T-helper 1 cell treated with Interleukin-12 subunit alpha and Interleukin-12 subunit beta and Interleukin-4 antibody, amounts not matched to agents 30 μg/mL and 1 μg/mL, for 36 hours (primary cell): ENCODE measurements at regions not wholly inside any gene's neighbourhood (a gene's known extent, or its start where the extent isn't known, plus 50 kb on each side); places are given as distances from the start of the nearest gene placed in this dataset.

Experiments used
- H3K27ac Mint-ChIP-seq: one replicate; pipeline ENCODE4 v1.8.0; 2021; ENCODE audit warnings: mild to moderate bottlenecking, mixed read lengths
- H3K27me3 Mint-ChIP-seq: one replicate; pipeline ENCODE4 v1.8.0; 2021; ENCODE audit warnings: low read depth, mixed read lengths
- H3K36me3 Mint-ChIP-seq: one replicate; pipeline ENCODE4 v1.8.0; 2021; ENCODE audit warnings: low read depth, mixed read lengths
- H3K4me1 Mint-ChIP-seq: one replicate; pipeline ENCODE4 v1.8.0; 2021; ENCODE audit warnings: low read depth, mixed read lengths
- H3K4me3 Mint-ChIP-seq: one replicate; pipeline ENCODE4 v1.8.0; 2021; ENCODE audit warnings: mild to moderate bottlenecking, moderate library complexity, mixed read lengths
- H3K9me3 Mint-ChIP-seq: one replicate; pipeline ENCODE4 v1.8.0; 2021; ENCODE audit warnings: mixed read lengths

DNA sequence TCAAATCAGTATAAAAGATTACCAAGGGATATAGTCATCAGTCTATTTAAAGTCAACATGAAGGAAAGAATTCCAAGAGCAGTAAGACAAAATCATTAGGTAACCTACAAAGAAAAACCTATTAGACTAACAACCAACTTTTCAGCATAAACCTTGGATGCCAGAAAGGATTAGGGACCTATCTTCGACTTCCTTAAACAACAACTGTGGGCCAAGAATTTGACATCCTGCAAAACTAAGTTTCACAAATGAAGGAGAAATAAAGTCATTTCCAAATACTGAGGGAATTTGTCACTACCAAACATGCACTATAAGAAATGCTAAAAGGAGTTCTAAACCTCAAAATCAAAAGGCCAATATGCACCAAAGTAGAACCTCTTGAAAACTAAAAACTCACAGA is 147.9 kb upstream of the TFPI start:
- H3K9me3 Mint-ChIP-seq = no peaks in the 10 kb centered on the region
- H3K27ac Mint-ChIP-seq = no peak overlapping the region
- H3K4me1 Mint-ChIP-seq = no peaks in the 10 kb centered on the region
- H3K4me3 Mint-ChIP-seq = no peak overlapping the region
- no peaks in the 10 kb centered on the region for H3K27me3 Mint-ChIP-seq
- no peaks in the 10 kb centered on the region for H3K36me3 Mint-ChIP-seq

DNA sequence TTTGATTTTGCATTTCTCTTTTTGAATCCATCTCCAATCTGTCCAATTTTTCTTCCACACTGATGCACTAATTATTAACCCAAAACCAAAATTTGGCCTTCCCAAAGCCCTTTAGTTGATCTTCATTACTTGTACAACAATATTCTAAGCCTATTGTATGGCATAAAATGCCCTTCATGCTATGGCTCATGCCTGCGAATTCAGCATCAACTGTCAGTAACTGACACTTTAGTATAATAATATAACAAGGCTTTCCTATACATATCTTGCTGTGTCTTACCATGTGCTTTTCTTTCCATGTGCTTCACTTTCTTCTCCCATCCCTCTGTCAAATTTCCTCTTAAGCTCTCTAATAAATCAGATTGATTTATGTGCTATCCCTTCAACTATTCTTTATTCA is 154.0 kb upstream of the TFPI start:
- Mint-ChIP-seq H3K27me3 (no peaks in the 10 kb centered on the region), H3K4me3 (no peak overlapping the region), H3K27ac (no peak overlapping the region), H3K4me1 (no peaks in the 10 kb centered on the region), H3K36me3 (no peaks in the 10 kb centered on the region), H3K9me3 (no peaks in the 10 kb centered on the region)

DNA sequence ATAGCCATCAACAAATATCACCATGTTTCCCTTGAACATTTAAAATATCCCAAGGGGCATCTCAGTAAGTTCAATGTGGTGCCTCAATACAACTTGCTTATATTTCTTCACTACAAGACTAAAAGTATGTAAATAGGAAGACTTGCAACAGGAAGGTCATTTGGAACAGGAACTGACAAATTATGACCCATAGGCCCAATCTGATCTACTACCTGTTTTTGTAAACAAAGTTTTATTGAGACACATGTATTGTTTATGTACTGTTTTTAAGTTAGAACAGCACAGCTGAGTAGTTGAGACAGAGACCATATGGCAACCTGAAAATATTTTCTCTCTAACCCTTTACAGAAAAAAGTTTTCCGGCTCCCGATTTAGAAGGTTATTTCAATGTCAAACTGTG is 154.8 kb upstream of the TFPI start:
- H3K27me3 Mint-ChIP-seq = no peaks in the 10 kb centered on the region
- no peaks in the 10 kb centered on the region for H3K4me1 Mint-ChIP-seq
- no peaks in the 10 kb centered on the region for H3K36me3 Mint-ChIP-seq
- no peaks in the 10 kb centered on the region for H3K9me3 Mint-ChIP-seq
- H3K27ac Mint-ChIP-seq = no peak overlapping the region
- no peak overlapping the region for H3K4me3 Mint-ChIP-seq

DNA sequence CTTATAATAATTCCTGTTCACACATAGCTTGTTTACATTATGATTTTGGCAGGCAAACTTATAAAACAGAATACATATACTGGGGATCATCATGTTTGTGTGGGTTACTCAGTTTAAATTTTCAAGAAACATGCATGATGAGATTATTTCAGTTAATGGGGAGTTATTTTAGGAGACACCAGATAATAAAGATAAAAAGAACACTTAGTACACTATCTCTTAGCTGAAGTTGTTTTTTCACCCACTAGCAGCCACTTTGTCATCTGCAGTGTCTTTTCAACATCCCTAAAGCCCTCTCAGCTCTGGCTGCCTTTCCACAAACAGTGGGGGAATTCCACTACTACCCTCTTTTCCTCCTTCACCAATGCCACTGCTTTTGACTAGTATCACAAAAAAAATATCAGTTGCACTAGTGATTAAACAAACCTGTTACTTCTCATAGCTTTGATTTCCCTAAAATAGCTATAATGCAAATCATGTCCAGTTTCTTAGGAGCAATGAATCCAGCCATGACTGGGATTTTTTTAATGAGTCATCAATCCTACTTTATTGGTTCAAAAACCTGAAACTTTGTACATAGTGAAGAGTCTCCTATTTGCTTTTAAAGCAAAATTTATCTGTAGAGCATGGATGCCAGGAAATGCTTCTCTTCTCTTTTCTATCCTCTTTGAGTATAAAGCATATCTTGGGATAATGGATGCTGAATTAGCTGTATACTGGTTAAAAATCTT is 156.7 kb upstream of the TFPI start:
- Mint-ChIP-seq H3K27ac (no peak overlapping the region), H3K9me3 (no peaks in the 10 kb centered on the region), H3K4me3 (no peak overlapping the region), H3K4me1 (no peaks in the 10 kb centered on the region), H3K27me3 (no peaks in the 10 kb centered on the region), H3K36me3 (no peaks in the 10 kb centered on the region)

DNA sequence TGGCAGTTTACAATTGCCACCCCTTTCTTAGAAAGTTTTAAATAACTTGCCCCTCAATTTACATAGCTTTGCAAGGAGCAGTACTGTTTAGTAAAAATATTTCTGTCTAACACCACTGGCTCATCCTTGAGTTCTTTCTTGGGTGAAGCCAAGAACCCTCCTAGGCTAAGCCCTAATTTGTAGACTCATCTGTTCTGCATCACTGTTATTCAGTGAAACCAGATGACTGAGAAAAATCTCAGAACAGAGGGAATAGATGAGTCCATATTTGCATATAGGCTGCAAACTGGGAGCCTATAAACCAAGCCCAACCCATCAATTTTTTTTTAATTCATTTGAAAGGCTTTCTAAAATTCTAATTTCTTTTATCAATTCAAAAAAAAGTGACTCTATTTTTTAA is 161.4 kb upstream of the TFPI start:
- H3K27ac Mint-ChIP-seq = no peak overlapping the region
- H3K4me3 Mint-ChIP-seq = no peak overlapping the region
- no peaks in the 10 kb centered on the region for H3K4me1 Mint-ChIP-seq
- no peaks in the 10 kb centered on the region for H3K27me3 Mint-ChIP-seq
- no peaks in the 10 kb centered on the region for H3K36me3 Mint-ChIP-seq
- no peaks in the 10 kb centered on the region for H3K9me3 Mint-ChIP-seq

- no peaks in the 10 kb centered on the region for H3K9me3 Mint-ChIP-seq
- H3K4me3 Mint-ChIP-seq = no peak overlapping the region
- H3K4me1 Mint-ChIP-seq = no peaks in the 10 kb centered on the region
- H3K27me3 Mint-ChIP-seq = no peaks in the 10 kb centered on the region
- no peak overlapping the region for H3K27ac Mint-ChIP-seq
- H3K36me3 Mint-ChIP-seq = no peaks in the 10 kb centered on the region
Observed at GRCh38 chr2:187716301-187716700, 162.1 kb upstream of the TFPI start.

DNA sequence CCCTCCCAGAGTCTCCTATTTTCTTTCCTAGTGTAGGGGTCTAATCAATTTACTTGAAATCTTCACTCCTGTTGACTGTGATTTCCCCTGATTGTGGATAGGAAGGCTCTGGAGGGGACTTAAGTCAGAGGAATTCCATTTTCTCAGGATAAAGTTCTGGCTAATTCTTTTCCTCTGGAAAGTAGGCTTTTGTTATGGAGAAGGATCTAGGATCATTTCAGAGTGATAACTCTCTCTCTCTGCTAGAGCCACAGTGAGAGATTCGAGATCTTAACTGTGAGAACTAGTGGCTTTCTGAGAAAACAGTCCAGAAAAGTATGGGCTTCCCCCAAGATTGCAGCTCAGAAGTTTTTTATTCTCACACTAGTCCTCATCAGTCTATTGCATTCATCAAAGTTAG is 163.9 kb upstream of the TFPI start:
- Mint-ChIP-seq H3K27me3 (no peaks in the 10 kb centered on the region), H3K4me3 (no peak overlapping the region), H3K27ac (no peak overlapping the region), H3K9me3 (no peaks in the 10 kb centered on the region), H3K36me3 (no peaks in the 10 kb centered on the region), H3K4me1 (no peaks in the 10 kb centered on the region)

DNA sequence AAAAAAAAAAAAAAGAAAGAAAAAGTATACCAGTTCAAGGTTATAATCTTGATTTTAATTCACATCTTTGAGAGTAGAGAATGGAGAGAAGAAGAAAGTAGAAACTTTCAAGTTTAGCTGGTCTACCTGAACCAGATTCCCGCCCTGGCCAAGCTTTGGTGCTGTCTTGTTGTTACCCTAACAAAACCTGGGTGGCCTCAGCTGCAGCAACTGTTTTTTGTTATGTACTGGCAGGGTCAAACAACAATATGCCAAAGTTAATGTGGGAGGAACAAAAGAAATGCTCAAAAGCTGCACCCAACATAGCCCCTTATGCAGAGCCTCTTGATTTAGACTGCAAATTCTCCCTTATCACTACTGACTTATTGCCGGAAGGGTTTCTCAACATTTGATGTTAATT is 165.3 kb upstream of the TFPI start:
- no peaks in the 10 kb centered on the region for H3K9me3 Mint-ChIP-seq
- H3K4me1 Mint-ChIP-seq = no peaks in the 10 kb centered on the region
- no peaks in the 10 kb centered on the region for H3K36me3 Mint-ChIP-seq
- no peak overlapping the region for H3K4me3 Mint-ChIP-seq
- no peak overlapping the region for H3K27ac Mint-ChIP-seq
- H3K27me3 Mint-ChIP-seq = no peaks in the 10 kb centered on the region

DNA sequence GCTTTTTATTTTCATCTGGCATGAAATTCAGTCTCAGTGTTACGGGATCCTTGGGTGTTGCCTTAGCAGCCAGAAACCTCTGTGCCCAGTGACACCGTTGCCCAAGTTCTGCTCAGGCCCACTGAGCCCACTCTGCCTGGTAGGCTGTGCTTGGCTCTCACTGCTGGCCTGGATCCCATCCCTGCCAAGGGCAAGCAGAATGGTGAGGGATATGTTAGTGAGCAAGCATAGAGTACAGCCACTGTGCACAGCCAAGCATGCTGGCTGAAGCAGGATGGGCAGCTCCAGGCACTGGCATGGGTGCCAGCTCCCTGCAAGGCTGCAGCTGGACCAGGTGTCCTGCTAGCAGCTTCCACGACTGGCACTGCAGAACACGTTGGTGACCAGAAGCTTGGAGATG is 194.7 kb upstream of the TFPI start:
- Mint-ChIP-seq H3K4me3 (no peak overlapping the region), H3K36me3 (no peaks in the 10 kb centered on the region), H3K9me3 (no peaks in the 10 kb centered on the region), H3K27me3 (no peaks in the 10 kb centered on the region), H3K4me1 (no peaks in the 10 kb centered on the region), H3K27ac (no peak overlapping the region)

DNA sequence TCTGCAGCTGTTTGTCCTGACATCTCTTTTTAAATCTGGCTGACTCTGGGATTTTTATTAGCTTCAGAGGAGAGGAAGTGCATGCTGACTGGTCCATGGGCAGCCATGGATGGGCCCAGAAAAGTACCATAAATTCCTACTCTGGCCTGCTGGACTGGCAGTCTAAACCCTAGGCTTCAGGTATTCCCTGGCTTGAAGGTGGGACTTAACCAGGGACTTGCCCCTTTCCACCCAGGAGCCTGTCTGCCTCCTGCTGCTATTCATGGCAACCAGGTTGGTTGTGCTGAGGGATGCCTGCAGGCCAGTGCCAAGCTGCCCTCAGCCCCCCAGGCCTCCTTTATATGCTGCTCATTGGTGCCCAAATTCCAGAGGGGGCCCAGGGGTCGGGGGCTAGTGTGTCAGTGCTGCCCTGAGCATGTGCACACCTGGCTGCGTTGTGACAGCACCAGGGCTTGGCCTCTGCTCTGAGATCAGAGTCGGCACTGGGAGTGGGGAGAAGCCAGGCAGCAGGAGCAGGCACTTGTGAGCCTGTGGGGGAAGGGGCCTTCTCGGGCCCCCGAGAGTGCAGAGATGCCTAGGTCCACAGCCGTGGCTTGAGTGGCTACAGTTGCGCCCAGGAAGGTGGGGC is 195.7 kb upstream of the TFPI start:
- no peaks in the 10 kb centered on the region for H3K4me1 Mint-ChIP-seq
- no peaks in the 10 kb centered on the region for H3K9me3 Mint-ChIP-seq
- no peak overlapping the region for H3K27ac Mint-ChIP-seq
- no peaks in the 10 kb centered on the region for H3K36me3 Mint-ChIP-seq
- no peak overlapping the region for H3K4me3 Mint-ChIP-seq
- no peaks in the 10 kb centered on the region for H3K27me3 Mint-ChIP-seq

- no peak overlapping the region for H3K4me3 Mint-ChIP-seq
- H3K27me3 Mint-ChIP-seq = peaks cover 3% of the 10 kb centered on the region
- no peaks in the 10 kb centered on the region for H3K9me3 Mint-ChIP-seq
- H3K36me3 Mint-ChIP-seq = no peaks in the 10 kb centered on the region
- H3K4me1 Mint-ChIP-seq = no peaks in the 10 kb centered on the region
- H3K27ac Mint-ChIP-seq = no peak overlapping the region
Observed at GRCh38 chr2:187768995-187769394, 214.8 kb upstream of the TFPI start.

DNA sequence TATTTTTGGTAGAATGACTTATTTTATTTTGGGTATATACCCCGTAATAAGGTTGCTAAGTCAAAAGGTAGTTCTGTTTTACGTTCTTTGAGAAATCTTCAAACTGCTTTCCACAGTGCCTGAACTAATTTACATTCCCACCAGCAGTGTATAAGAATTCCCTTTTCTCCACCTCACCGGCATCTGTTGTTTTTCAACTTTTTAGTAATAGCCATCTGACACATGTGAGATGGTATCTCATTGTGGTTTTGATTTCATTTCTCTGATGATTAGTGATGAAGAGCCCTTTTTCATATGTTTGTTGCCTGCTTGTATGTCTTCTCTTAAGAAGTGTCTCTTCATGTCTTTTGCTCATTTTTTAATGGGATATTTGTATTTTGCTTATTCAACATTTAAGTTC is 215.2 kb upstream of the TFPI start:
- no peak overlapping the region for H3K27ac Mint-ChIP-seq
- H3K4me1 Mint-ChIP-seq = no peaks in the 10 kb centered on the region
- no peaks in the 10 kb centered on the region for H3K9me3 Mint-ChIP-seq
- H3K27me3 Mint-ChIP-seq = peaks cover 3% of the 10 kb centered on the region
- H3K4me3 Mint-ChIP-seq = no peak overlapping the region
- H3K36me3 Mint-ChIP-seq = no peaks in the 10 kb centered on the region

DNA sequence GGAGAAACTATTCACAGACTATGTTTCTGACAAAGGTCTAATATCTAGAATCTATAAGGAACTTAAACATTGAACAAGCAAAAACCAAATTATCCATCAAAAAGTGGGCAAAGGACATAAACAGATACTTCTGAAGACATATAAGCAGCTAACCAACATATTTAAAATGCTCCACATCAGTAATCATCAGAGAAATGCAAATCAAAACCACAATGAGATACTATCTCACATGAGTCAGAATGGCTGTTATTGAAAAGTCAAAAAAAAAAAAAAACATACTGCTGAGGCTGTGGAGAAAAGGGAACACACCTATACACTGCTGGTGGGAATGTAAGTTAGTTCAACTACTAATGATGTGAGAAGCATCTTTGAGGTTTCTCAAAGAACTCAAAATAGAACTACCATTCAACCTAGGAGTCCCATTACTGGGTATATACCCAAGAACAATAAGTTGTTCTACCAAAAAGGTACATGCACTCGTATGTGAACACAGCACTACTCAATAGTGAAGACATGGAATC is 220.4 kb upstream of the TFPI start:
- Mint-ChIP-seq H3K4me1 (no peaks in the 10 kb centered on the region), H3K27me3 (peaks cover 3% of the 10 kb centered on the region), H3K36me3 (no peaks in the 10 kb centered on the region), H3K9me3 (no peaks in the 10 kb centered on the region), H3K4me3 (no peak overlapping the region), H3K27ac (no peak overlapping the region)

- no peak overlapping the region for H3K27ac Mint-ChIP-seq
- no peaks in the 10 kb centered on the region for H3K4me1 Mint-ChIP-seq
- H3K4me3 Mint-ChIP-seq = no peak overlapping the region
- H3K27me3 Mint-ChIP-seq = peaks cover 3% of the 10 kb centered on the region
- no peaks in the 10 kb centered on the region for H3K36me3 Mint-ChIP-seq
- H3K9me3 Mint-ChIP-seq = no peaks in the 10 kb centered on the region
Observed at GRCh38 chr2:187775196-187775595, 221.0 kb upstream of the TFPI start.

GRCh38 chr2:187775651-187776050 is 221.4 kb upstream of the TFPI start:
- Mint-ChIP-seq H3K4me3 (no peak overlapping the region), H3K4me1 (no peaks in the 10 kb centered on the region), H3K27me3 (peaks cover 3% of the 10 kb centered on the region), H3K9me3 (no peaks in the 10 kb centered on the region), H3K36me3 (no peaks in the 10 kb centered on the region), H3K27ac (no peak overlapping the region)
